SK-N-SH treated with all-trans-retinoic acid at 6 μM for 48 hours (cell line): ENCODE measurements at regions not wholly inside any gene's neighbourhood (a gene's known extent, or its start where the extent isn't known, plus 50 kb on each side); places are given as distances from the start of the nearest gene placed in this dataset.

ENCODE experiments used
- BACH2 ChIP-seq: fragments of 250-450 bp; sonication (Bioruptor Pico); IDR thresholded peaks from 2 replicates; pipeline ENCODE4 v1.9.0; 2021; ENCODE audit warnings: mild to moderate bottlenecking, borderline replicate concordance
- ESRRG ChIP-seq: fragments of 250-450 bp; sonication (Bioruptor Pico); IDR thresholded peaks from 2 replicates; pipeline ENCODE4 v1.6.1; 2021; ENCODE audit warnings: mild to moderate bottlenecking
- ISL1 ChIP-seq: fragments of 250-450 bp; sonication (Bioruptor Pico); IDR thresholded peaks from 2 replicates; pipeline ENCODE4 v2.1.2; 2022; ENCODE audit warnings: mild to moderate bottlenecking, moderate library complexity
- OSR1 ChIP-seq: fragments of 250-450 bp; sonication (Bioruptor Pico); IDR thresholded peaks from 2 replicates; pipeline ENCODE4 v1.8.0; 2022; ENCODE audit warnings: moderate library complexity, mild to moderate bottlenecking, inconsistent platforms
- PPARA ChIP-seq: fragments of 250-450 bp; sonication (Bioruptor Pico); IDR thresholded peaks from 2 replicates; pipeline ENCODE4 v1.5.0; 2020; ENCODE audit warnings: mild to moderate bottlenecking, borderline replicate concordance
- RARB ChIP-seq: fragments of 250-450 bp; sonication (Bioruptor Pico); IDR thresholded peaks from 2 replicates; pipeline ENCODE4 v1.8.0; 2021; ENCODE audit warnings: mild to moderate bottlenecking, moderate library complexity
- ZFP3 ChIP-seq: fragments of 250-450 bp; sonication (Bioruptor Pico); IDR thresholded peaks from 2 replicates; pipeline ENCODE4 v1.5.0; 2020; ENCODE audit warnings: mild to moderate bottlenecking, moderate library complexity
- ZFP30 ChIP-seq: fragments of 450-650 bp; formaldehyde crosslinking; IDR thresholded peaks from 2 replicates; pipeline ENCODE4 v1.5.0; 2022; ENCODE audit warnings: mild to moderate bottlenecking, moderate library complexity
- ZNF565 ChIP-seq: fragments of 450-650 bp; formaldehyde crosslinking; conservative IDR thresholded peaks from 2 replicates; pipeline ENCODE4 v1.5.0; 2020; ENCODE audit warnings: low read depth, mild to moderate bottlenecking, moderate library complexity
- ZNF70 ChIP-seq: fragments of 450-650 bp; formaldehyde crosslinking; IDR thresholded peaks from 2 replicates; pipeline ENCODE4 v1.5.0; 2020; ENCODE audit warnings: mild to moderate bottlenecking, moderate library complexity
- ZNF8 ChIP-seq: fragments of 450-650 bp; formaldehyde crosslinking; IDR thresholded peaks from 2 replicates; pipeline ENCODE4 v1.5.0; 2020; ENCODE audit warnings: mild to moderate bottlenecking, moderate library complexity
- TF ChIP-seq, protein P1 (sequence below): fragments of 250-450 bp; sonication (Bioruptor Pico); IDR thresholded peaks from 2 replicates; pipeline ENCODE4 v1.8.0; 2020; ENCODE audit warnings: mild to moderate bottlenecking, moderate library complexity, borderline replicate concordance
- TF ChIP-seq, protein P2 (sequence below): fragments of 250-450 bp; sonication (Bioruptor Pico); IDR thresholded peaks from 2 replicates; pipeline ENCODE4 v1.8.0; 2021; ENCODE audit warnings: low read depth, mild to moderate bottlenecking, moderate library complexity, borderline replicate concordance
- TF ChIP-seq, protein P3 (sequence below): fragments of 250-450 bp; sonication (Bioruptor Pico); IDR thresholded peaks from 2 replicates; pipeline ENCODE4 v1.5.1; 2020; ENCODE audit warnings: low read depth, mild to moderate bottlenecking, moderate library complexity

DNA sequence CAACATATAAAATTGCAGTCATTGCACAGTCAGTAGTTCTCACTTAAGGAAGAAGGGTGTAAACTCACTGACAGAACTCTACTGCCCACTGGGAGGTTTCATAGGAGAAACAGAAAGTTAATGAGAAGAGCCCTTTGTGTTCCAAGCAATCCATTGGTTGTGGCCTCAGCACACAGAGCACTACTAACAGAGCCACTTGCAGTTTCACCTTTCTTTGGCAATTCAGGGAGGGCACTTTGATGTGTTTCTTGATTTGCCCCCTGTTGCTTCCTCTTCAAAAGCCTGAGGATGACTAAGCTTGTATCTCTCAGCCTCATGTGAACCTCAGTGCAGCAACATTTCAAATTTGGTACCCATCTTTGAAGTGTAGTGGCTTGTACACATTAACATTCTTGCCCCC lies 409.4 kb downstream of the DMRTA1 start:
- TF ChIP-seq ZNF8 (CRISPR knock-in tag) (no peak), ZFP3 (CRISPR knock-in tag) (no peak), OSR1 (CRISPR knock-in tag) (no peak), ZNF70 (no peak), ZNF565 (CRISPR knock-in tag) (no peak), ESRRG (no peak), ZFP30 (CRISPR knock-in tag) (no peak), PPARA (no peak), RARB (CRISPR knock-in tag) (no peak), ISL1 (CRISPR knock-in tag) (no peak), BACH2 (CRISPR knock-in tag) (no peak)
- TF ChIP-seq, protein P1, sequence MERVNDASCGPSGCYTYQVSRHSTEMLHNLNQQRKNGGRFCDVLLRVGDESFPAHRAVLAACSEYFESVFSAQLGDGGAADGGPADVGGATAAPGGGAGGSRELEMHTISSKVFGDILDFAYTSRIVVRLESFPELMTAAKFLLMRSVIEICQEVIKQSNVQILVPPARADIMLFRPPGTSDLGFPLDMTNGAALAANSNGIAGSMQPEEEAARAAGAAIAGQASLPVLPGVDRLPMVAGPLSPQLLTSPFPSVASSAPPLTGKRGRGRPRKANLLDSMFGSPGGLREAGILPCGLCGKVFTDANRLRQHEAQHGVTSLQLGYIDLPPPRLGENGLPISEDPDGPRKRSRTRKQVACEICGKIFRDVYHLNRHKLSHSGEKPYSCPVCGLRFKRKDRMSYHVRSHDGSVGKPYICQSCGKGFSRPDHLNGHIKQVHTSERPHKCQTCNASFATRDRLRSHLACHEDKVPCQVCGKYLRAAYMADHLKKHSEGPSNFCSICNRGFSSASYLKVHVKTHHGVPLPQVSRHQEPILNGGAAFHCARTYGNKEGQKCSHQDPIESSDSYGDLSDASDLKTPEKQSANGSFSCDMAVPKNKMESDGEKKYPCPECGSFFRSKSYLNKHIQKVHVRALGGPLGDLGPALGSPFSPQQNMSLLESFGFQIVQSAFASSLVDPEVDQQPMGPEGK (CRISPR knock-in tag) = no peak
- TF ChIP-seq, protein P2, sequence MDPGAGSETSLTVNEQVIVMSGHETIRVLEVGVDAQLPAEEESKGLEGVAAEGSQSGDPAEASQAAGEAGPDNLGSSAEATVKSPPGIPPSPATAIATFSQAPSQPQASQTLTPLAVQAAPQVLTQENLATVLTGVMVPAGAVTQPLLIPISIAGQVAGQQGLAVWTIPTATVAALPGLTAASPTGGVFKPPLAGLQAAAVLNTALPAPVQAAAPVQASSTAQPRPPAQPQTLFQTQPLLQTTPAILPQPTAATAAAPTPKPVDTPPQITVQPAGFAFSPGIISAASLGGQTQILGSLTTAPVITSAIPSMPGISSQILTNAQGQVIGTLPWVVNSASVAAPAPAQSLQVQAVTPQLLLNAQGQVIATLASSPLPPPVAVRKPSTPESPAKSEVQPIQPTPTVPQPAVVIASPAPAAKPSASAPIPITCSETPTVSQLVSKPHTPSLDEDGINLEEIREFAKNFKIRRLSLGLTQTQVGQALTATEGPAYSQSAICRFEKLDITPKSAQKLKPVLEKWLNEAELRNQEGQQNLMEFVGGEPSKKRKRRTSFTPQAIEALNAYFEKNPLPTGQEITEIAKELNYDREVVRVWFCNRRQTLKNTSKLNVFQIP (CRISPR knock-in tag) = no peak
- TF ChIP-seq, protein P3, sequence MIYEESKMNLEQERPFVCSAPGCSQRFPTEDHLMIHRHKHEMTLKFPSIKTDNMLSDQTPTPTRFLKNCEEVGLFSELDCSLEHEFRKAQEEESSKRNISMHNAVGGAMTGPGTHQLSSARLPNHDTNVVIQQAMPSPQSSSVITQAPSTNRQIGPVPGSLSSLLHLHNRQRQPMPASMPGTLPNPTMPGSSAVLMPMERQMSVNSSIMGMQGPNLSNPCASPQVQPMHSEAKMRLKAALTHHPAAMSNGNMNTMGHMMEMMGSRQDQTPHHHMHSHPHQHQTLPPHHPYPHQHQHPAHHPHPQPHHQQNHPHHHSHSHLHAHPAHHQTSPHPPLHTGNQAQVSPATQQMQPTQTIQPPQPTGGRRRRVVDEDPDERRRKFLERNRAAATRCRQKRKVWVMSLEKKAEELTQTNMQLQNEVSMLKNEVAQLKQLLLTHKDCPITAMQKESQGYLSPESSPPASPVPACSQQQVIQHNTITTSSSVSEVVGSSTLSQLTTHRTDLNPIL (CRISPR knock-in tag) = no peak
